NCI-H69 (cell line): ENCODE measurements at regions not wholly inside any gene's neighbourhood (a gene's known extent, or its start where the extent isn't known, plus 50 kb on each side); places are given as distances from the start of the nearest gene placed in this dataset.
"Not testable (repeated sequence)": the region's sequence is repeated elsewhere in the genome, so short reads cannot be mapped to it uniquely, and the experiment has no call there.

ENCODE experiments used
- DNase-seq: peaks from one replicate; lab custom pipeline; 2025; lab: John Stamatoyannopoulos, UW

DNA sequence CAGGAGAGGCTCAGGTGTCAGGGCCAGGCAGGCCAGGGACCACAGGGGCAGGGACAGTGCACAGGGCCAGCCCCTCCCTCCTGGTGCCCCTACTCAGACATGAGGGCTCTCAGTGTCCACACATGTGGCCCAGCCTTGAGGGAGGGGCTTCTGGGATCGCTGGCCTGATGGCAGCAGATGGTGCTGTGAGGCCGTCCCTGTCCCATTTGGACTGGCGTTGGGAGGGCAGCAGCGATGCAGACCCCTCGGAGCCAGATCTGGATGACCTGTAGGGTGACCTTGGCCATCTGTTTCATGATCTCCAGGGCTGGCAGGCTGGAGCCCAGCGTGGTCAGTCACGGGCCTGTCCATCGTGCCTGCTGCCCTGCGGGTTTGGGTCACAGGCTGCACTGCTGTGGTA is 377.6 kb downstream of the TMEM121 start:
- no peak for DNase-seq

- DNase-seq: no peak
Observed at GRCh38 chr14:105904379-105904778, 378.0 kb downstream of the TMEM121 start.

DNA sequence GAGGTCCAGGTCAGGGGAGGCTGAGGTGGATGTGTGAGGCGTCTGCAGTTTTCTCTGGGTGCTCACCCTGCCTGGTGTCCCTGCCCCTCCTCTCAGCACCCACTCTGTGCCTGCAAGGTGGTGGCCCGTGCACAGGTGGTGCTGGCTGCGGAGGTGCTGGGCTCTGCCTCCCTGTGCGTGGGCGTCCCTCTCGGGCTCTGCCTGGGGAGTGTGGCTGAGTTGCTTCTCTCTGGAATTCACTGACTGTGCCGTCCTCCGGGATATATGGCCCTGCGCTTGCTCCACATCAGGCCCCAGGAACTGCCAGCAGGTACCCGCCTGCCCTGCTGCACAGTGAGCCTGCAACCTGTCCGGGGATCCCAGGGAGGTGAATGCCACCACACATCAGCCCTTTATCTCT is 379.1 kb downstream of the TMEM121 start:
- no peak for DNase-seq

GRCh38 chr14:105907276-105907675 is 380.9 kb downstream of the TMEM121 start:
- no peak for DNase-seq

- DNase-seq: no peak
Observed at GRCh38 chr14:105908006-105908405, 381.6 kb downstream of the TMEM121 start.

DNA sequence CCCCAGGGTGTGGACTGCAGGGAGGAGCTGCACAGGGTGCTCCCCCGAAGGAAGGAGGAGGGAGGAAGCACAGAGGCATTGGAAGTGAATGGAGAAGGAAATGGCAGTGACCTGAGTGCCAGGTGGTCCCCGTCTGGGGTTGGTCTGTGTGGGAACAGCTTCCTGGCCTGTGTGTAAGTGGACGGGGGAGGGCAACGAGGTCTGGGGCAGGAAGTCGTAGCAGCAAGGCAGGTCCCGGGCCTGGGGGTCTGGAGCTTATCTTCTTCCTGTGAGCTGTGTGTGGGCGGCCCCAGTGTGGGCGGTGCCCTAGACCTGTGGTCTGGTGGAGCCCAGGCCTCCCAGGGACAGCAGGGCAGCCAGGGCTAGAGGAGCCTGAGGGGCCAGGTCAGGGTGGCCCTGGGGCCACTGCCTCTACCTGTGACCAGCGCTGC is 382.1 kb downstream of the TMEM121 start:
- peak; percentile 16 for DNase-seq

DNA sequence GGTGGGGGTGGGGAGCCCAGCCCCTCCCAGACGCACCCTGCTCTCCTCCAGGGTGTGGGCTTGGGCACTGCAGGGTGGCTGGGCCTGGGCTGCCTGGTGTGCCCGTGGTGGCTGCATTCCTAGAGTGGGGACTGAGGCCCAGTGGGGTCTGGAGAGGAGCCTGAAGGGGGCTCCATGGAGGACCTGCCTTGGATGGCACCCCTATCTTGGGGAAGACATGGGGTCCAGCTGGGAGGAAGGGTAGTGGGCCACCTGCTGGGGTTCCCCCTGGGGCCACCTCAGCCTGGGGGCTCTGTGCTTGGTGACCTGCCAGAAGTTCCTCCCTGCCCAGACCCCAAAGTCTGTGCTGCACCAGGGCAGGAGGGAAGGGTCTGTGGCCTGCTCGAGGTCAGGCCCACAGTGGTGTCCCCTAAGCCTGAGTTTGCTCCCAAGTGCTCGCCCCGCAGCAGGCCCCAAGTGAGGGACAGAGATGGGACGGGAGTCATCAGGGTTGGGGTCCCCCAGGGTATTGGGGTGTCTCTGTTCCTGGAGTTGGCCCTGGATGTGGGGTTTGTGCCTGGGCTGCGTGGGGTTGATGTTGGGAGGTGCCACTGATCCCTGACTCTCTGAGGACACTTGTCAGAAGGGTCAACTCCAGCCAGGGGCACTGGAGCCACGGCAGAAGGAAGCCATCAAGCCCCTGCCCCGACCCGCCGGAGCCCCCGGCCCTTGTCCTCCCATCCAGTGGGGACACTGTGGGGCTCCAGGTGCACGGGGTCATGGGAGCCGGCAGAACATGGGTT is 382.9 kb downstream of the TMEM121 start:
- DNase-seq: no peak

- not testable (repeated sequence) for DNase-seq
Observed at GRCh38 chr14:105909828-105910120, 383.4 kb downstream of the TMEM121 start.

- DNase-seq: no peak
Observed at GRCh38 chr14:105910426-105910825, 384.0 kb downstream of the TMEM121 start.

DNA sequence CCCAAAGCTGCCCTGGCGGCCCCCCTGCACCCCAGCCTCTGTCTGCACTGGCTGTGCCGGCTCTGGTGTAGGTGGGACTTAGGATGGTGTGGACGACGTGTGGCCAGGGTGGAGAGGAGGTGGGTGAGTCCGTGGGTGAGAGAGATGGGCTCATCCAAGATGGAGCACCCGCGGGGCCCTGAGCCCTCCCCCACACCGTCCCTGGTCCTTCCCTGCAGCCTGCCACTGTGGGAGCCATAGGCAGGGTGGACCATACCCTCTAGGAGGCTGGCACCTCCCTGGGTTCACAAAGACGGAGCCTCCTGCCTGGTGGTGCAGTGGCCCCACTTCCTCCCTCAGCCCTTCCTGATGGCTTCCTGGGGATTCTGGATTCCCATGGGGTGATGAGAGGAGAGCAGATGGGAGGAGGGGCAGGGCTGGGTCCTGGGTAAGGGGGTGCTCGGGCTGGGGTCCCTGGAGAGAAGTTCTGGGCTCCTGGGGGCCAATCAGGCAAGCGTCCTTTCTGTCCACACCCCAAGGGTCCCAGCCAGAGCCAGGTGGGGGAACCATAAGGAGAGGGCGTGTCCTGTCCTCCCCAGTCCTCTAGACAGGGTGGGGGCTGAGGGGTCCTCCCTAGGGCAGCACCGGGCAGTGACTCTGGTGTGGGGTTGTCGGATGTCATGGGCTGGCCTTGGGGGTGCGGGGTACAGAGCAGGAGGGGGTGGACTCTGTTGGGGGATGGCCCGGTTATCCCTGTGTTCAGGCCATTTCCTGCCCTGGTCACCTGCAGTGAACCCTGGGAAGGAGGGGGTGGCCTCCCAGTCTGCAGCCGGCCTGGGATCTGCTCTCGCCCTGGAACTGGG is 384.8 kb downstream of the TMEM121 start:
- DNase-seq: peak; percentile 10

GRCh38 chr14:105911848-105912292 is 385.5 kb downstream of the TMEM121 start:
- peak; percentile 54 for DNase-seq

DNA sequence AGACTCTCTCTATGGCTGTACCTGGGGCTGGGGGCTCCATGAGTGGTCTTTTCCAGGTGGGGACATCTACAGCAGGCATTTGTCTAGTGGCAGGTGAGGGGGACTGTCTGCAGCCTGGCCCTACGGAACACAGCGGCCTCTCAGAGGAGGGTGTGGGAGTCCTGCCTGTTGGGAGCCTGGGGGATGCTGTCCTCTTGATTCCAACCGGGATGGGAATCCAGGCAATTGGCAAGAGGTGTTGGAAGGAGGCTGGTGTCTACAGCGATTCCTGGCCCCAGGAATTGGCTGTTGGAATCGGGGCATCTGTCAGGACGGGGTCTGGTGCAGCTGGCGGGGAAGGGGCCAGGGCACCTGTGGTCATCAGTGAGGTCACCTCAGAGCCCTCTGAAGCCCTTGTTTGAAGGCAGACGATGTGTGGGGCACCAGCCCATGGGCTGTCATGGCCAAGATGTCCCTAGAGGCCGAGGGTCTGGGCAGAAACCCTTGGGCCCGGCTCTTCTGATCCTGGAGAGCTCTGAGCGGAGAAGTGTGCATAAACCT is 386.3 kb downstream of the TMEM121 start:
- DNase-seq: no peak

- no peak for DNase-seq
Observed at GRCh38 chr14:105913221-105913620, 386.8 kb downstream of the TMEM121 start.

- DNase-seq: no peak
Observed at GRCh38 chr14:105913861-105914260, 387.5 kb downstream of the TMEM121 start.

DNA sequence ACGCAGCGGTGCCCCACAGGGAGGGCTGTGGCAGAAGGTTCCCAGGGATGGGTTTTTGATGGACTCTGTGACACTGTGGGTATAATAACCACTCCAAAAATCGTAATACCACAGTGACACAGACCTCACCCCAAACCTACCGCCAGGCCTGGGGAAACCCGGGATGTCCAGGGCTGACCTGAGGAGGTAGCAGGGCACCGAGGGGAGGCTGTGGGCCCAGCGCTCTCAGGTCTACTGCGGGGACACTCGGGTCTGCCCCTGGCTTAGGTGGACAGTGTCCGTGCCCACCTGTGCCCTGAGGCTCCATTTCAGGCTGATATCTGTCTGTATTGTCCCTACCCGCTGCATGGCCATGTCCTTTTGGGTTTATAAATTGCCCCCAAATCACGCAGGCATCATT is 387.9 kb downstream of the TMEM121 start:
- DNase-seq: not testable (repeated sequence)

DNA sequence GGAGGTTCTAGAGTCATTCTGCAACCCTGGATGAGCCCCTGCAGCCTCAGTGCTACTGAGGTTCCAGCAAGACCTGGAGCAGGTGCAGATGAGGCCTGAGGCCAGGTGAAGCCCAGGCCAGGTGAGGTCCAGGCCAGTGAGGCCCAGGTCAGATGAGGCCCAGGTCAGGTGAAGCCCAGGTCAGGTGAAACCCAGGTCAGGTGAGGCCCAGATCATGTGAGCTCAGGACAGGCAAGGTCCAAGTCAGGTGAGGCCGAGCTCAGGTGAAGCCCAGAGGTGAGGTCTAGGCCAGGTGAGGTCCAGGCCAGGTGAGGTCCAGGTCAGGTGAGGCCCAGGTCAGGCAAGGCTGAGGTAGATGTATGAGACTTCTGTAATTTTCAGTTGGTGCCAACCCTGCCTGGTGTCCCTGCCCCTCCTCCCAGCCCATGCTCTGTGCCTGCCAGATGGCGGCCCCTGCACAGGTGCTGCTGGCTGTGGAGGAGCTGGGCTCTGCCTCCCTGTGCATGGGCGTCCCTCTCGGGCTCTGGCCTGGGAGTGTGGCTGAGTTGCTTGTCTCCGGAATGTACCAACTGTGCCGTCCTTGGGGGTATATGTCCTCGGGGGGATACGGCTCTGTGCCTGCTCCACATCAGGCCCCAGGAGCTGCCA is 388.5 kb downstream of the TMEM121 start:
- peak; percentile 81 for DNase-seq

DNA sequence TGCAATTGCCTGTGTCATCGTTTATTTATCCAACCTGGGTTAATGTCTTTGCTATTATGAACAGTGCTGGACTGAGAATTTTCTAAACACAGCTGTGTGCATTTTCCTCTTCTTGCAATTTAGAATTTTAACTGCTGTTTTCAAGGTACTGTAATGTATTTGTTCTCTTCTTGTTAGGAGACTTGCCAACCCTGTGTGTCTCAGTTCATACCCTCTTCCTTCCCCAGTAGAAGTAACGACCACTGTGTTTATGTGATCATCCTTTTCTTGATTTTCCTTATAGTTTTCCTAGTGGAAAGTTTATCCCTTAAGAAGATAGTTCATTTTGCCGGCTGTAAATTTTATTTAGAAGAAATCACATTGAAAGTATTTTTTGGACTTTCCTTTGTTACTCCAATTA is 389.2 kb downstream of the TMEM121 start:
- DNase-seq: peak; percentile 28

DNA sequence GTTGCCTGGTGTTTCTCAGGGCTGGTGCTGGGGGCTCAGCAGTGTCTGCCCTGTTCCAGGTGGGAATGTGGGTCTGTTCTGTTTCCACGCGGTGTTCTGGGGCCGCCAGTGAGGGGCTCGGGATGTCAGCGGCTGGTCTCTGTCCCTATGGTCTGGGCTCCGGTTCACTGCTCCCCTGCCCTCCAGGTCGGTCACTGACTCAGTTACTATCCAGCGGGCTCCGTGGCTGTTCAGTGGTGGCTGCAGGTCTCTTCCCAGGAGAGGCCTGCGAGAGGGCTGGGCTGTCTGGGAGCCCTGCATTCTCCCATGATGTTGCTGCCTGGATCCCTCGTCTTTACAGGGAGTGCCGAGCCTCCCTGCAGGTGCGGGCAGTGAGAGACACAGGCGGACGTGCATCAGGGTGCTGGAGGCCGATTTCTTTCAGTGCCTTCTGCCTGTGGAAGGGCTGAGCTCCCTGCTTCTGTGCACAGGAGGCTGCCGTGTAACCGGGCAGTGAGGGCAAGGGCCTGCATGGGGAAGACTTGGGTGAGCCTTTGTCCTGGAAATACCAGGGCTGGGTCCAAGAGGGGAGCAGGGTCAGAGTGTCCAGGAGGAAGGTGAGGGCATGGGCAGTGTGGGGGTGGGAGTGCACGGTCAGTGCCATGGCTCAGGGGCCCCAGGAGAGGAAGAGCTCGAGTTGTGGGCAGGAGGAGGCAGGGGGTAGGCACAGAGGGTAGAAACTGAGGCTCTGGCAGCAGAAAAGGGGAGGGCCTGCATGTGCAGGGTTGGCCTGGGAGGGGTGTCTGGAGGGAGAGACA is 391.0 kb downstream of the TMEM121 start:
- DNase-seq: not testable (repeated sequence)

DNA sequence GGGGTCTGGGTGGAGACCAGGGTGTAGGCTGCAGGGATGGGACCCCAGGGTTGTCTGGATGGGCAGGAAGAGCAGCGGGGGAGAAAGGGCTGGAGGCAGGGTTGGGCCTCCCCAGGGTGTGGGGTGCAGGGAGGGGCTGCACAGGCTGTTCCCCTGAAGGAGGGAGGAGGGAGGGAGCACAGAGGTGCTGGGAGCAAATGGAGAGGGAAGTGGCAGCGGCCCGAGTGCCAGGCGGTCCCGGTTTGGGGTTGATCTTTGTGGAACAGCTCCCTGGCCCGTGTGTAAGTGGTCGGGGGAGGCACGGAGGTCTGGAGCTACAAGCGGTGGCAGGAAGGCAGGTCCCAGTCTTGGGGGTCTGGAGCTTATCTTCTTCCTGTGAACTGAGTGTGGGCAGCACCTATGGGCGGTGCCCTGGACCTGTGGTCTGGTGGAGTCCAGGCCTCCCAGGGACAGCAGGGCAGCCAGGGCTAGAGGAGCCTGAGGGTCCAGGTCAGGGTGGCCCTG is 391.6 kb downstream of the TMEM121 start:
- no peak for DNase-seq

- no peak for DNase-seq
Observed at GRCh38 chr14:105918496-105919262, 392.3 kb downstream of the TMEM121 start.
